Breast epithelium (tissue), 3 donors: ENCODE measurements at regions not wholly inside any gene's neighbourhood (a gene's known extent, or its start where the extent isn't known, plus 50 kb on each side); places are given as distances from the start of the nearest gene placed in this dataset.

Source experiments
- POLR2A ChIP-seq: fragments of 450-650 bp; IDR thresholded peaks from one replicate; pipeline ENCODE4 v1.6.1; 2016; ENCODE audit warnings: antibody characterized with exemption, mild to moderate bottlenecking, moderate library complexity
- POLR2AphosphoS5 ChIP-seq, 3 donors: sonication (generic); formaldehyde crosslinking; IDR thresholded peaks; one replicate each; pipeline ENCODE4 v1.6.1; 2017; ENCODE audit warnings: antibody characterized with exemption in 3 of 3
- TF ChIP-seq, protein P1 (sequence below), 3 donors: fragments of 450-650 bp; IDR thresholded peaks; one replicate each; pipeline ENCODE4 v1.5.1; 2016 to 2017; ENCODE audit warnings: antibody characterized with exemption in 3 of 3, mild to moderate bottlenecking in 3 of 3, moderate library complexity in 3 of 3

DNA sequence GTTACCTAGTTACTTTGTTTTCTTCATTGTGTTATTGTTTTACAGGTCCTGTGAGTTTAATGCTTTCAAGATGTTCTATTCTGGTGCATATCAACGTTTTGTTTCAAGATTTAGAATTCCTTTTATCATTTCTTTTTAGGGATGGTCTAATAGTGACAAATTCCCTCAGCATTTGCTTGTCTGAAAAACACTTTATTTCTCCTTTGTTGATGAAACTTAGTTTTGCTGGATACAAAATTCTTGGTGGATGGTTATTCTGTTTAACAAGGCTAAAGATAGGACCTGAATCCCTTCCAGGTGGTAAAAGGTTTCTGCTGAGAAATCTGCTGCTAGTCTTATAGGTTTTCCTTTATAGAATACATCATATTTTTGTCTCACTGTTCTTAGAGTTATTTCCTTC lies 102.3 kb downstream of the RND3 start:
- TF ChIP-seq, protein P1, sequence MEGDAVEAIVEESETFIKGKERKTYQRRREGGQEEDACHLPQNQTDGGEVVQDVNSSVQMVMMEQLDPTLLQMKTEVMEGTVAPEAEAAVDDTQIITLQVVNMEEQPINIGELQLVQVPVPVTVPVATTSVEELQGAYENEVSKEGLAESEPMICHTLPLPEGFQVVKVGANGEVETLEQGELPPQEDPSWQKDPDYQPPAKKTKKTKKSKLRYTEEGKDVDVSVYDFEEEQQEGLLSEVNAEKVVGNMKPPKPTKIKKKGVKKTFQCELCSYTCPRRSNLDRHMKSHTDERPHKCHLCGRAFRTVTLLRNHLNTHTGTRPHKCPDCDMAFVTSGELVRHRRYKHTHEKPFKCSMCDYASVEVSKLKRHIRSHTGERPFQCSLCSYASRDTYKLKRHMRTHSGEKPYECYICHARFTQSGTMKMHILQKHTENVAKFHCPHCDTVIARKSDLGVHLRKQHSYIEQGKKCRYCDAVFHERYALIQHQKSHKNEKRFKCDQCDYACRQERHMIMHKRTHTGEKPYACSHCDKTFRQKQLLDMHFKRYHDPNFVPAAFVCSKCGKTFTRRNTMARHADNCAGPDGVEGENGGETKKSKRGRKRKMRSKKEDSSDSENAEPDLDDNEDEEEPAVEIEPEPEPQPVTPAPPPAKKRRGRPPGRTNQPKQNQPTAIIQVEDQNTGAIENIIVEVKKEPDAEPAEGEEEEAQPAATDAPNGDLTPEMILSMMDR (IDR thresholded peaks at IDR 0.05), result no peak
- no peak for TF ChIP-seq POLR2AphosphoS5 (IDR thresholded peaks at IDR 0.05)
- TF ChIP-seq POLR2A, result no peak
